ENCODE measurements at regions not wholly inside any gene's neighbourhood (a gene's known extent, or its start where the extent isn't known, plus 50 kb on each side); places are given as distances from the start of the nearest gene placed in this dataset.

- TF ChIP-seq, protein P1, sequence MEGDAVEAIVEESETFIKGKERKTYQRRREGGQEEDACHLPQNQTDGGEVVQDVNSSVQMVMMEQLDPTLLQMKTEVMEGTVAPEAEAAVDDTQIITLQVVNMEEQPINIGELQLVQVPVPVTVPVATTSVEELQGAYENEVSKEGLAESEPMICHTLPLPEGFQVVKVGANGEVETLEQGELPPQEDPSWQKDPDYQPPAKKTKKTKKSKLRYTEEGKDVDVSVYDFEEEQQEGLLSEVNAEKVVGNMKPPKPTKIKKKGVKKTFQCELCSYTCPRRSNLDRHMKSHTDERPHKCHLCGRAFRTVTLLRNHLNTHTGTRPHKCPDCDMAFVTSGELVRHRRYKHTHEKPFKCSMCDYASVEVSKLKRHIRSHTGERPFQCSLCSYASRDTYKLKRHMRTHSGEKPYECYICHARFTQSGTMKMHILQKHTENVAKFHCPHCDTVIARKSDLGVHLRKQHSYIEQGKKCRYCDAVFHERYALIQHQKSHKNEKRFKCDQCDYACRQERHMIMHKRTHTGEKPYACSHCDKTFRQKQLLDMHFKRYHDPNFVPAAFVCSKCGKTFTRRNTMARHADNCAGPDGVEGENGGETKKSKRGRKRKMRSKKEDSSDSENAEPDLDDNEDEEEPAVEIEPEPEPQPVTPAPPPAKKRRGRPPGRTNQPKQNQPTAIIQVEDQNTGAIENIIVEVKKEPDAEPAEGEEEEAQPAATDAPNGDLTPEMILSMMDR (IDR thresholded peaks at IDR 0.05): no peak
- TF ChIP-seq POLR2A (IDR thresholded peaks at IDR 0.05): no peak
Observed at GRCh38 chr4:162410854-162411253, 247.1 kb upstream of the FSTL5 start.
